ENCODE measurements at regions not wholly inside any gene's neighbourhood (a gene's known extent, or its start where the extent isn't known, plus 50 kb on each side); places are given as distances from the start of the nearest gene placed in this dataset.
"Not testable (repeated sequence)": the region's sequence is repeated elsewhere in the genome, so short reads cannot be mapped to it uniquely, and the experiment has no call there.

- DNase-seq (ENCODE audit: low spot score) = no peak
These were observed 99.1 kb upstream of the PPP1R26 start for GRCh38 chr9:135380311-135380960.

GRCh38 chr9:135381762-135382310 is 97.7 kb upstream of the PPP1R26 start:
- no peak for DNase-seq (ENCODE audit: low spot score)

GRCh38 chr9:135384226-135384625 is 95.4 kb upstream of the PPP1R26 start:
- DNase-seq (ENCODE audit: low spot score) = no peak

GRCh38 chr9:135384815-135385405 is 94.7 kb upstream of the PPP1R26 start:
- not testable (repeated sequence) for DNase-seq (ENCODE audit: low spot score)

GRCh38 chr9:135385793-135386192 is 93.8 kb upstream of the PPP1R26 start:
- no peak for DNase-seq (ENCODE audit: low spot score)

GRCh38 chr9:135387976-135388375 is 91.6 kb upstream of the PPP1R26 start:
- DNase-seq (ENCODE audit: low spot score) = no peak

- DNase-seq (ENCODE audit: low spot score) = no peak
These were observed 91.1 kb upstream of the PPP1R26 start for GRCh38 chr9:135388530-135388929.

GRCh38 chr9:135391759-135392158 is 87.8 kb upstream of the PPP1R26 start:
- DNase-seq (ENCODE audit: low spot score) = no peak

- DNase-seq (ENCODE audit: low spot score) = no peak
These were observed 87.1 kb upstream of the PPP1R26 start for GRCh38 chr9:135392511-135392910.

- no peak for DNase-seq (ENCODE audit: low spot score)
These were observed 85.5 kb upstream of the PPP1R26 start for GRCh38 chr9:135394131-135394530.

GRCh38 chr9:135394699-135395645 is 84.6 kb upstream of the PPP1R26 start:
- DNase-seq (ENCODE audit: low spot score) = no peak

- no peak for DNase-seq (ENCODE audit: low spot score)
These were observed 82.4 kb upstream of the PPP1R26 start for GRCh38 chr9:135397142-135397541.

- DNase-seq (ENCODE audit: low spot score) = no peak
These were observed 80.5 kb upstream of the PPP1R26 start for GRCh38 chr9:135399000-135399649.

- DNase-seq (ENCODE audit: low spot score) = no peak
These were observed 79.1 kb upstream of the PPP1R26 start for GRCh38 chr9:135400496-135400895.

GRCh38 chr9:135401218-135401617 is 78.4 kb upstream of the PPP1R26 start:
- no peak for DNase-seq (ENCODE audit: low spot score)

- DNase-seq (ENCODE audit: low spot score) = no peak
These were observed 77.4 kb upstream of the PPP1R26 start for GRCh38 chr9:135402048-135402738.

GRCh38 chr9:135402739-135403695 is 76.6 kb upstream of the PPP1R26 start:
- no peak for DNase-seq (ENCODE audit: low spot score)

GRCh38 chr9:135403733-135404450 is 75.7 kb upstream of the PPP1R26 start:
- DNase-seq (ENCODE audit: low spot score) = no peak

- no peak for DNase-seq (ENCODE audit: low spot score)
These were observed 75.0 kb upstream of the PPP1R26 start for GRCh38 chr9:135404451-135405144.

All from CD4-positive, alpha-beta T cell treated with Interleukin-6 at 100 ng/mL for 8 hours (primary cell).